C4-2B (cell line): ENCODE measurements at regions not wholly inside any gene's neighbourhood (a gene's known extent, or its start where the extent isn't known, plus 50 kb on each side); places are given as distances from the start of the nearest gene placed in this dataset.
A peak's percentile ranks its signal among the peaks of the same experiment; 100 is the strongest.

Experiments used
- H3K27ac ChIP-seq: fragments of 450-650 bp; 2 replicates; pipeline ENCODE4 v1.5.1; 2017
- CTCF ChIP-seq: fragments of 450-650 bp; conservative IDR thresholded peaks from 2 replicates; pipeline ENCODE4 v1.5.1; 2017; ENCODE audit warnings: mild to moderate bottlenecking
- ZFX ChIP-seq: fragments of 450-650 bp; IDR thresholded peaks from 2 replicates; pipeline ENCODE4 v1.6.1; 2017

DNA sequence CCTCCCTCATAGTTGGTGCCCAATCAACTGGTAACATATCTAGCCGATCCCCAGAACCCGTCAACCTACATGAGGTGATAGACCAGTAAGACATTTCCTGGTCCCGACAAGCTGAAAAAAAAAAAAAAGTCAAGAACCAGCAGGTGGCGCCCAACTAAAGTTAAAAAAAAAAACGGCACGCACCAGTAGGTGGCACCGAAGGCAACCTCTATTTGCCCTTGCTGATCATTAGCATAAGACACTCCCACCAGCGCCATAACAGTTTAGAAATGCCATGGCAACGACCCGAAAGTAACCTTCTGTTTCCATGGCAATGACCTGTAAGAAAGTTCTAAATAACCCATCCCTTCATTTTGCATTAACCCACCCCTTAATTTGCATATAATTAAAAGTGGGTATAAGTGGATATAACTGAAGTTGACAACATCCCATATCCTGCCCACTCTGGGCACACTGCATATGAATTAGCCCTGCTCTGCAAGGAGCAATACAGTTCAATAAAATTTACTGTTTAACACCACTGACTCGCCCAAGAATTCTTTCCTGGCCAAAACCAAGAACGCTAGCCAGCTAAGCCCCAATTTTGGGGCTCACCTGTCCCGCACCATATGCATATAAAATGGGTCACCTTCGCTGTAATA, 83.9 kb upstream of the SPANXB1 start:
- TF ChIP-seq CTCF (peak; percentile 74), ZFX (no peak)
- peak overlapping the region; percentile 19; the same call in 1 of the 2 replicates for H3K27ac ChIP-seq

- TF ChIP-seq ZFX, result no peak
- no peak for TF ChIP-seq CTCF
Measured at GRCh38 chrX:140920416-140920815, 82.0 kb upstream of the SPANXB1 start.

GRCh38 chrX:140923118-140923517, 79.3 kb upstream of the SPANXB1 start:
- TF ChIP-seq ZFX (no peak), CTCF (no peak)
- H3K27ac ChIP-seq, result no peak overlapping the region

More at GRCh38 chrX:140920416-140920815, 82.0 kb upstream of the SPANXB1 start:
- H3K27ac ChIP-seq, result peak overlapping the region; percentile 29; the same call in 1 of the 2 replicates

GRCh38 chrX:140928739-140929138, 73.7 kb upstream of the SPANXB1 start:
- no peak overlapping the region for H3K27ac ChIP-seq
- TF ChIP-seq CTCF (no peak), ZFX (no peak)

GRCh38 chrX:140933016-140933415, 69.4 kb upstream of the SPANXB1 start:
- TF ChIP-seq ZFX (no peak), CTCF (no peak)
- H3K27ac ChIP-seq, result no peak overlapping the region

GRCh38 chrX:140933874-140934655, 68.3 kb upstream of the SPANXB1 start:
- no peak overlapping the region for H3K27ac ChIP-seq
- no peak for TF ChIP-seq CTCF
- no peak for TF ChIP-seq ZFX

- TF ChIP-seq CTCF, result no peak
- no peak for TF ChIP-seq ZFX
- no peak overlapping the region for H3K27ac ChIP-seq
Measured at GRCh38 chrX:140943513-140943912, 58.9 kb upstream of the SPANXB1 start.
